Left forelimb (tissue), 1 donor: ENCODE measurements at regions not wholly inside any gene's neighbourhood (a gene's known extent, or its start where the extent isn't known, plus 50 kb on each side); places are given as distances from the start of the nearest gene placed in this dataset.

Source experiments
- DNase-seq: peaks from one replicate; pipeline ENCODE4 v3.0.0-alpha.2; 2018; ENCODE audit warnings: low spot score

- no peak for DNase-seq
These were observed 199.5 kb upstream of the NFE2L3 start for GRCh38 chr7:25952261-25953057.

GRCh38 chr7:25953859-25954258 is 198.1 kb upstream of the NFE2L3 start:
- no peak for DNase-seq

GRCh38 chr7:25954395-25954794 is 197.6 kb upstream of the NFE2L3 start:
- DNase-seq: no peak

- DNase-seq: no peak
These were observed 192.7 kb upstream of the NFE2L3 start for GRCh38 chr7:25959168-25959734.

- DNase-seq: no peak
These were observed 188.3 kb upstream of the NFE2L3 start for GRCh38 chr7:25963733-25964132.

GRCh38 chr7:25964483-25964991 is 187.5 kb upstream of the NFE2L3 start:
- DNase-seq: no peak

GRCh38 chr7:25965405-25966123 is 186.4 kb upstream of the NFE2L3 start:
- no peak for DNase-seq

- no peak for DNase-seq
These were observed 185.5 kb upstream of the NFE2L3 start for GRCh38 chr7:25966469-25966868.

GRCh38 chr7:25967278-25968204 is 184.5 kb upstream of the NFE2L3 start:
- DNase-seq: no peak

GRCh38 chr7:25968205-25968993 is 183.6 kb upstream of the NFE2L3 start:
- DNase-seq: no peak

- DNase-seq: no peak
These were observed 181.6 kb upstream of the NFE2L3 start for GRCh38 chr7:25970356-25970755.

GRCh38 chr7:25970911-25971310 is 181.1 kb upstream of the NFE2L3 start:
- no peak for DNase-seq

- no peak for DNase-seq
These were observed 175.4 kb upstream of the NFE2L3 start for GRCh38 chr7:25976630-25977029.

- DNase-seq: no peak
These were observed 173.5 kb upstream of the NFE2L3 start for GRCh38 chr7:25978466-25978865.

- DNase-seq: no peak
These were observed 172.4 kb upstream of the NFE2L3 start for GRCh38 chr7:25979605-25980004.

GRCh38 chr7:25982684-25983083 is 169.3 kb upstream of the NFE2L3 start:
- no peak for DNase-seq

- DNase-seq: no peak
These were observed 166.8 kb upstream of the NFE2L3 start for GRCh38 chr7:25985196-25985595.

- DNase-seq: no peak
These were observed 163.4 kb upstream of the NFE2L3 start for GRCh38 chr7:25988640-25989039.

GRCh38 chr7:25989140-25989705 is 162.8 kb upstream of the NFE2L3 start:
- DNase-seq: no peak

- no peak for DNase-seq
These were observed 157.5 kb upstream of the NFE2L3 start for GRCh38 chr7:25994433-25994994.
